ENCODE measurements at regions not wholly inside any gene's neighbourhood (a gene's known extent, or its start where the extent isn't known, plus 50 kb on each side); places are given as distances from the start of the nearest gene placed in this dataset.

DNA sequence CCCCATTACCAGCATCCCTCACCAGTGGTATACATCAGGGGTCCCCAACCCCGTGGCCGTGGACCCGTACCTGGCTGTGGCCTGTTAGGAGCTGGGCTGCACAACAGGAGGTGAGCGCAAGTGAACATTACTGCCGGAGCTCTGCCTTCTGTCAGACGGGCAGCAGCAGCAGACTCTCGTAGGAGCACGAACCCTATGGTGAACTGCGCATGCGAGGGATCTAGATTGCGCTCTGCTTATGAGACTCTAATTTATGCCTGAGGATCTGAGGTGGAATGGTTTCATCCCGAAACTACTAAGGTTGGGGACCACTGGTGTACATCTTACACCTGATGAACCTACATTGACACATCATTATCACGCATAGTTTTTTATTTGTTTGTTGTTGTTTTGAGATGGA, 52.8 kb upstream of the DHX15 start:
- no peak for DNase-seq

DNA sequence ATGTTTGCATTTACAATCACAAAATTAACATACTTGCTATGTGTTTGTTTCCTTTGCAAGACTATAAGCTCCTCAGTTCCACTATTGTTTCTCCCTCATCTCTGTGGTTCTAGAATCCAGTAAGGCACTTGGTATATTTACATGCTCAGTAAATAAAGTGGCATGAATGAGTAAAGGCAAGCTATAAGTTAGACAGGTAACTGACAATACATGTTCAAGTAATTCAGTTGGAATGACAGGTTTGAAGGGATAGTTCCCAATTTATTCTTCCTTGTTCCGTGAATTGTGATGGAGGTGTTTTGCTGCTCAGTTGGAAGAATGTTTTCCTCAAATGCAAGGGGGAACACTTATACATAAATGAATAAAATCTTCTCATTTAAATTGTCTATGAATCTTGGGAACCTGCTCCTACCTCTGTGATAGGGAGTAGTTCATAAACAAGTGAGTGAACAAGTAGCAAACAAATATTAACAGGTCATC, 54.1 kb upstream of the DHX15 start:
- DNase-seq = no peak

DNA sequence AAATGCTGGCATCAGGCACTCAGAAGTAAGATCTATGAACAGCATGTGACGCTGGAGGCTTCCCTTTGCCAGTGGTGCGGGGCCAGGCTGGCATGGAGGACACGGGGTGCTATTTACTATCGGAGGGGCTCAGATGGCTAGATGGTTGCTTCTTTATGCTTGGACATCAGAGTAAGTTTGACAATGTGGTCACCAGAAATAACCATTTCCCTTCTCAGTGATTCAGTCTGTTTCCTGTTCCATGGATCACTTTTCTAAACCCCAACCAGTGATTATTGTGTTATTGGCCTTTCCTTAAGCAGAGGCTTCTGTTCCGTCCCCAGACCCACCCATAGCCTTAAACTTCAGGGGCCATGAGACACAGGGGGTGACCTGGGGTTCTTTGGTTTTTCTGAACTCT, 55.4 kb upstream of the DHX15 start:
- DNase-seq = peak; percentile 39

DNA sequence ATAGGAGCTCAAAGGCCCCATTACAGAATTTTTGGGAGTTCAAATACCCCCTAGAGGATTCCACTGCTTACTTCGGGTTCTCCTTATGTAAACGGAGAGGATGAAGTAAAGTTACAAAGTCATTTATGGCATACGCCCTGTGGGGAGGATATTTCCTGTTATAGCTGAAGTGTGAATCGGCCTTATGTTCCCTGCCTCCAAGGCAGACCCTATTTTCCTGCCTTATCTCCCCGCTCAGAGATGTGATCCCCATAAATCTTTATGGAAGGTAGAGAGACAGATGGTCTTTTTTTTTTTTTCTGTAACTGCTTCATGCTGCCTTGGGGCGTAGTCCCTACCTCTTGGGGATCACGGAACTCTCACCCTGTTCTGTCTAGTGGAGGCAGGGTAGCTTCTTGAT, 56.0 kb upstream of the DHX15 start:
- DNase-seq = no peak

DNA sequence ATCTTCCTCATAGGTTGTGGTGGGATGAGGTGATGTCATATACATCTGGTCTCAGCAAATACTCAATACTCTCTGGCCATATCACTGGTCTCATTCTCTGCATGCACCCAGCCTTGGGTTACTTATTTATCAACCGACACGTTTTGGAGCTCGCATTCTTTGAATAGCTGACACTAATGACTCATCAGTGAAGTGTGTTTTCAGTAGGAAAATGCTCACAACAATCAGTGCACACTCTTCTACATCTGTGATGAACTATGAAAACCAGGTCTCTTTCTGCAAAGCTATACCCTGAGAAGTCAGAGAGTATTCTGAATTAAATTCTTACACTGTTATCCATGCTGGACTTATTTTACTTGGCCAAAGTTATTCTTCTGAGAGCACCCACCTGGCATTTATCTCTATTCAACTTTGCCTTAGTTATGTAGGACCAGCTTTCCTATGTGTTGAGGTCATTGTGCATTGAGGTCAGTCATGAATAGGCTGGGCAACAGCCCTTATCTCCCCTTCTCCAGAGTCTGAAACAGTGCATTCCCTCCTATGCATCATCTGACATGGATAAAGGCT, 58.7 kb upstream of the DHX15 start:
- peak; percentile 74 for DNase-seq

DNA sequence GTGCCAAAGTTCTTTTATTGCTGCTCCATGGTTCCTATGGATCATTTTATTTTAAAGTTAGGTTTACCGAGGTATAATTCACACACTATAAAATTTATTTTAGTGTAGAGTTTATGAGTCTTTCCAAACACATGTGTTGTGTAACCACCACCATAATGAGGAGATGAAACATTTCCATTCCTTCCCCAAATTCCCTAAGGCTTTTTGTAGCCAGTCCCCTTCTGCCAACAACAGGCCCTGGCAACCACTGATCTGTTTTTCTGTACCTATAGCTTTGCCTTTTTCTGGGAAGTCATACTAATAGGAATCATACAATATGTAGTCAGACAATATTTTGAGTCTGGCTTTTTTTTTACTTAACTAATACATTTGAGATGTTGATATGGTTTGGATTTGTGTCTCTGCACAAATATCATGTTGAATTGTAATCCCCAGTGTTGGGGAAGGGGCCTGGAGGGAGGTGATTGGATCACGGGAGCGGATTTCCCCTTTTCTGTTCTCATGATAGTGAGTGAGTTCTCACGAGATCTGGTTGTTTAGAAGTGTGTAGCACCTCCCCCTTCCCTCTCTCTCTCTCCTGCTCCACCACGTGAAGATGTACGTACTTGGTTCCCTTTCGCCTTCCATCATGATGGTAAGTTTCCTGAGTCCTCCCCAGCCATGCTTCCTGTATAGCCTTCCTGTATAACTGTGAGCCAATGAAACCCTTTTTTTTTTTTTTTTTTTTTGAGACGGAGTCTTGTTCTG, 59.6 kb upstream of the DHX15 start:
- peak; percentile 24 for DNase-seq

DNA sequence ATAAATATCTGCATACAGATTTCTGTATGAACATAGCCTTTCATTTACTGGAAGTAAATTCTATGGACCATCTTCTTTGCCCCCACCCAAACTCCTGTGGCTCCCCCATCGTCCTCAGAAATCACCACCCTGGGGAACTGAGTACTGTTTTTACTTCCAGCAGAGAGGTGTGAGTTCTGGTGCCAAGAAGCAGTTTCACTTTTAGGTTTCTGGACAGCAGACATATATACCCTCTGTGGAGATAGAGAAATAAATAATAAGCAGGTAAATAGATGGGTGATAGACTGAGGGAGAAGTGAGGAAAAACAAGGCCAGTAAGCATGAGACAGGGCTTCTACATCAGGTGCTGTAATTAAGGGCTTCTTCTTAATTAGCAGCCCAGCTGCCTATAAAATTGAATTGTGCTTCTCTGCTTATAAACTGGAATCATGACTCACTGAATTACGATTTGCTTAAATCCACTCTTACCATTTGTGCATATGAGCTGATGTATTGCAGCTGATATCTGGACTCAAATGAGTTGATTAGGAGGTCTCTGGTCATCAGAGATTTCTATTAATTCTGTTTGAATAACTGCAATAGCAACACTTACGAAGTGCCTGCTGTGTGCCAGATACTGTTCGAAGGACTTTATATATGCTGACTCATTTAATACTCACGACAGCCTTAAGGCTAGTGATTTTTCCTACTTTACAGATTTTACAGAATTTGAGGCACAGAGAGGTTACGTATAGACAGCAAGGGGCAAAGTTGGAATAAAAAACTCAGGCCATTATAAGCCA, 60.8 kb upstream of the DHX15 start:
- DNase-seq = no peak

DNA sequence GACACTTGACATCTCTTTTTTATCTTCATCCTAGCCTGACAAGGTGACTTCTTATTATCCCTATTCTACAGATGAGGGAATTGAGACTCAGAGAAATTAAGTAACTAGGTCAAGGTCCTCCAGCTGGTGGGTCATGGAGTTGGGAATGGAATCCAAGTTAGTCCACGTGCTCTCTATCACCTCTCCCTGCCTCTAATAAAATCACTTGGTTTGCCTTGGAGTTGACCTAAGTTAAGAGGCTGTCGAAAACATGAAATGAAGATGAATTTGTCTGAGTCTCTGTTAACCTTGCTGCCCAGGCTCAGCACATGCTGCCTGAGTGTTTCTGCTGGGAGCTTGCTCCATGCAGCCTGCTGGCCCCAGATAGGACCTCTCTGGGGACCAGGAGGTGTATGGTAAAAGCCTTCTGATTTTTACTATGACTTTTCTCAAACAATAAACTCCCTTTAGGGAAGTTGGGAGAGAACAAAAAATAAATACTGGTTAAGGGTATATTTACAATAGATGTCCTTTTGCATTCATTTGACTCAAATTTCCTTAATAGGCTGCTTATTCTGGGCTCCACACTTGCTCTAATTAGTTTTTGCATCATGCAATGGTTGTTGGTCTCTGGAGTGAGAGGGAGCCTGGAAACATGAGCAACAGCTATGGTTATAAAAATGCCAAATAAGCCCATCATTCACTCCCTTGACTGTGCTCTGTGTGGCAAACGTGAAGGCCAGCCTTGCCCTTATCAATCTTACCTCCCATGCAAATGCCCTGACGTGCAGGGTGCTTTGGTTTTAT, 61.6 kb upstream of the DHX15 start:
- DNase-seq = no peak

DNA sequence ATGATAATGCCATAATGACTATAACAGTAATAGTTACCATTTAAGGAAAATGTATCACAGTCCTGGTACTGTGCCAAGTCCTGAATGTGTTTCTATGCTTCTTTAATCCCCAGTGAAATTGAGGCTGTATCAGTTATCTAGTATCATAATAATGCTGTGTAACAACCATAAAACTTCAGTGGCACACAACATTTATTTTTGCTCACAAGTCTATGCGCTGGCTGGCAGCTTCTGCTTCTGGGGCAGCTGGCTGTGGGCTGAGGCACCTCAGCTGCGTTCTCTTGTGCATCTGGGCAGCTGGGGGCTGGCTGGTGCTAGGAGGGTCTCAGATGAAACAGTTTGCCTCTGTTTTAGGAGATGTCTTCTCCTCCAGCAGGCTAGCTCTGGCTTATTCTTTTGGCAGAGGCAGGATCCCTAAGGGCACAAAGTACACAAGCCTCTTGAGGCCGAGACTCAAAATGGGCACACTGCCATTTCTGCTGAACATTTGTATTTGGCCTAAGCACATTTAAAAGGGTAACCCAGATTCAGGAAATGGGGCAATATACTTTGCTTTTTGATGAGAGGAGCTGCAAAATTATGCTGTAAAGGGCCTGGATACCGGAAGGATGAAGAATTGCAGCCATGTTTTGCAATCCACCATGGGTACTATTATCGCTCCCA, 62.6 kb upstream of the DHX15 start:
- DNase-seq = no peak

DNA sequence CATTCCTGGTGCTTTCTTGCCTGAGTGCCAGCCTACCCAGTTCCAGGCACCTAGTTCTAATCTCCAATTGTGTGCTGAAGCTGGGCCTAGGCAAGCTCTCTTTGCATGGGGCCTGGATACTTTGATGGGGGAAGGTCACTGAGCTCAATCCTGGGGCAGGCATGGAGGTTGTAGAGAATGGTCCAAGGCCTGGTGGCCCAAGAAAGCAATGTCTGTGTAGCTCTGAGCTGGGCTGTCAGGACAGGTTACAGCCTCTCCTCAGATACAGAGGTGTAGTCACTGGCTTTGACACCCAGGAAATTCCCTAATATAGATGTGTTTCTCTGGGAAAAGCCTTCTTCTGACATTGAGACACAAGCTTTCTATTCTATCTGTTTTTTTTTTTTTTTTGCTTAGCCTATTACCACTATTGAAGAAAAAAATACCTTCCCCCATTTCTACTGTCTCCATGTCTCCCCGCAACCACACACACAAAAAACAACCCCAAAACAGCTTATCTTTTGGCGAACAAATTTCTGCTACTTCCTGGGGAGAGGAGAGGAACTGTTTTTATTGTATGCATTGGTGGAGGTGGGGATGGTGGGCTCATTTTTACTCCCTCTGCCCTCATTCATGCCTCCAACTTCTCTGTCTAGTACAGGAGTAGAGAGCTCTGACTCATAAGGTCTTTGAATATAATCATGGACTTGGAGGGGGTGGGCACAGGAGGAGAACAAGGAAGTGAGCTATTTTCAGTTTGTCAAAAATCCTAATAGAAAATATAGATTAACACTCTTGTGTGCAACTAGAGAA, 66.7 kb upstream of the DHX15 start:
- no peak for DNase-seq

DNA sequence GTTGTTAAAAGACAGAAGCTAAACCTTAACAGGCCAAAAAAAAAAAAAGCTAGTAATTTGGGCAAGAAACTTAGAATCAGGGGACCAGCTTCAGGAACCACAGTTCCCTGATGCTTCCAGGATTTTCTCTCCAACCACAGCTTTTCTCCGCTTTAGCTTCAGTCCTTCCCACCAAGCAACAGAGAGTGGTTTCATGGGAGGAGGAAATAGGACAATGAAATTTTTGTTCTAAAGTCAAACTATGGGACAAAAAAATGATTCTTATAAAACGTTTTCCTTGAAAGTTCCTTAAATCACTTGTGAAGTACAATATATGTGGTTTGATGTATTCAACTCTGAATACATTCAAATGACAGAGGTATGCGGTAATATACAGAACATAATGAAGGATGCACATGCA, 71.0 kb upstream of the DHX15 start:
- no peak for DNase-seq

DNA sequence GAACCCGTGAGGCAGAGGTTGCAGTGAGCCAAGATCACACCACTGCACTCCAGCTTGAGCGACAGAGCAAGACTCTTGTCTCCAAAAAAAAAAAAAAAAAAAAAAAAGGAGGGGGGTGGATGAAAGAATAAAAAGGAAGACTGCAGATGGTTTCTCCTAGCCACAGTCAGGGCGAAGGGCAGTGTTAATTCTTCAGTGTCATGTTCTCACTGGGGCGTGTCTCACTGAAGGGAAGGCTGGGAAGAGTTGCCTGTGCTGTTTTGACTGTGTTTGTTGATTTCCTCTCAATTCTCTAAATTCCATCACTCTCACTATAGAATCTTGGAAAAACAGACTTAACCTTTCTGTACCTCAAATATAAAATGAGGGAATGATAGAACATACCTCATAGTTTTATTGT, 71.6 kb upstream of the DHX15 start:
- no peak for DNase-seq

DNA sequence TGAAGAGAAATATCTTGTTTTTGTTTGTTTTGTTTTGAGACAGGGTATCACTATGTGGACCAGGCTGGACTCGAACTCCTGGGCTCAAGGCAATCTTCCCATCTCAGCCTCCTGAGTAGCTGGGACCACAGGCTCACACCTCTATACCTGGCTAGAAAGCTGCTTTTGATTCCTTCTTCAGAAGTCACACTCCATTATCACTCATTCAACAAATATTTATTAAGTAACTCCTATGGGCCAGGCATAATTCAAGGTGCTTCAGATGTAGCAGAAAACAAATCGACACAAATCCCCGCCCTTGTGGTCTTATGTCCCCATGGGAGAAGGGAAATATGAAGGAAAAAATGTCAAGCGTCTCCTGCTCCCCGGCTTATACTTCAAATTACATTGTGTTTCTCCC, 72.6 kb upstream of the DHX15 start:
- DNase-seq = no peak

DNA sequence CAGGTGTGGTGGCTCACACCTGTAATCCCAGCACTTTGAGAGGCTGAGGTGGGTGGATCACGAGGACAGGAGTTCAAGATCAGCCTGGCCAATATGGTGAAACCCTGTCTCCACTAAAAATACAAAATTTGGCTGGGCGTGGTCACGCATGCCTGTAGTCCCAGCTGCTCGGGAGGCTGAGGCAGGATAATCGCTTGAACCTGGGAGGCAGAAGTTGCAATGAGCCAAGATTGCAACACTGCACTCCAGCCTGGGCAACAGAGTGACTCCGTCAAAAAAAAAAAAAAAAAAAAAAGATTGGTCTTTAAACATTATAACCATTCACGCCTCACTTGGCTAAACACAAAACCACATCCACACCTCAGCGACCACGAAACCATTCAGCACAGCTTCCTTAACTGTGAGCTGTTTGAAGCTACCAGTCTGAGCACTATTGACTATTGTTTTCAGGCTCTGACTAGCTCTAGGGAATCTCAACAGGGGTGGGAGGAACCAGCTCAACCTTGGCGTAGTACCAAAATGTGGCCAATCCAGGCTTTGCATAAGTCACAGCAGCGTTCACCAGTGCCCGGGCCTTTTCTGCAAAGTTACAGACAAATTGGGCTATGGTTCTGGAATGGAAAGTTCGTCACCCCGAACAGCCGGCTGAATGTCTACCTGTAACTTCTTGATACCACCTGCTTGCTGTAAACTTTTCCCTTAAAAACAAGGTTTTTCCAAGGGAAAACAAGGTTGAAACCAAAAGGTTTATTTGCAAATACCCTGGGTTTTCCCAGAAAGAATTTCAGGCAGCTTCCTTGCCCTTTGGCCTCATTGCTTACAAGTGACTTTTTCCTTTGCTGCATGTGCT, 73.6 kb upstream of the DHX15 start:
- peak; percentile 60 for DNase-seq

DNA sequence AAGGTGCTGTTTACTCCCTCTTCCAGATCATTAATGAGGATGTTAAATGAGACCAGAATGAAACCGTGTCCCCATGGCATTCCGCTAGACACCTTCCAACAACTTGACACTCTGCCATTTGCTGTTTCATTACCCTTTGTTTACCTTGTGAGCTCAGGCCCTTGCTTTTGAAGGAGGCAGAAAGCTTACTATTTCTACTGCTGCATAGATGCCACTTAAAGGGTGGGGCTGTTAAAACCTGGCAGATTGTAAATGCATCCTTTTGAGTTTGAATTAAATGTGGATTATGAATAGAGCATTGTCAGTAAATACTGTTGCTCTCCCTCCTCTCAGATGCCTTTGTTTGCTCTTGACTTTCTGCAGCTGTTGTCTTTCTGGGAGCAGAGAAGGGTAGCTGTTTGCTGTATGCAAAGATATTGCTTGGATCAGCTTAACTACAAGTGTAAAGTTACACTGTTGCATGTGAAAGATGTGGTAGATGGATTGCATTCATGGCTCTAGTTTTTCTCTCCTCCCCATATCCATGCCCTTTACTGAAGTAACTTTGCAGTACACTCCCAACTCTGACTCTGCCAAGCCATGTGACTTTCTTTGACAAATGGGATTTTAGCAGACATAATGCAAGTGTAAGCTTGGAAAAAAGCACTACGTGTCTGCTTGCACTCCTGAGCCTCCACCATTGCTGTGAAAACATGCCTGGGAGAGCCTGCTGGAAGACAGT, 75.0 kb upstream of the DHX15 start:
- DNase-seq = no peak

DNA sequence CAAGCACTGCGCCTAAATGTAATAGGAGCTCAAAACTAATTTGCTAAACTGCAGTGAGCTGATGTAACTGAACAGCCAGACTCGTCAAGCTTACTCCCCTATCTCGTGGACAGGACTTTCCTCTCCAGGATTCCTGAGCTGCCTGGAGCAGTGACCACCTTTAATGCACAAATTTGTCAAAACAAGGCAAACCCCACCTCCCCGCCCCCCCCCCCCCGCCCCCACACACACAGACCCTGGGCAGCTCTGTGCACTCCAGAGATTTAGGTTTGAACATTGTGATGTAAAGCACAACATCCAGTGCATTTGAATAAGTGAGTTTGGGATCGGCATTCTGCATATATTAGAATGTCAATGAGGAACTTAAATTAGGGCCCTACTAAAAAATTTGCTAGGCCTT, 77.7 kb upstream of the DHX15 start:
- DNase-seq = no peak

DNA sequence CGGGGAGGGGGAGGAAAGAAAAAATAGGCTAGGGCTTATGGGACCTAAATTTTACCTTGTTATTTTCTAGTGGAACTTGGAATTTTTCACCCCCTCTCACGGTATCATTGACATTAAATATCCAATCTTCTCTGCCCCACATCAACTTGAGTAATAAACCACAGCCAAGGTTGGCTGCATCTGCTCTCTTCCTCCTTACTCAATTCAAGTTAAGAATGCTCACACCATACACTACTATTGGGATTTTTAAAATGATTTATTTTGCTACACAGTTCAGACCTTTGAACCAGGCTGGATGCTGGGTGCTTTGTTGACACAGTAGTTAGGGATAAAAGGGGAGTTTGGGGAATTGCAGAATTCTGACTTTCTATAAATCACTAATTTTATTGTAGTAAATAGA, 78.2 kb upstream of the DHX15 start:
- no peak for DNase-seq

DNA sequence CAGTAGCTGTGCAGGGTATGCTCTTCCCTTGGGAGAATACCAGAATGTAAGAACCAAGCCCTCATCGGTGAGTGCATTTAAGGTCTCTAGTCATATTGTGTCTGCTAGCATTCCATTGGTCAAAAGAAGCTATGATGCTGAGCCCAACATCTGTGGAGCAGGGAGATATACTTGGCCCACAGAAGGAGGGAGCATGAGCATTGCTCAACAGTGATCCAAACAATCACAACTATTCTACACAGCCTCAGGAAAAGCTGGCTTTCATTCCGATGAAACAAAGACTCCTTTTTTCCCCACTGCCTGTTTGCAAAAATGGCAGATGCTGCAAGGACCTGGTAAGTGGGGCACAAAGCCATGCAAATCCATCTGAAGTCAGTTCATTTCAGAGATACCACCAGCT, 80.6 kb upstream of the DHX15 start:
- DNase-seq = no peak

DNA sequence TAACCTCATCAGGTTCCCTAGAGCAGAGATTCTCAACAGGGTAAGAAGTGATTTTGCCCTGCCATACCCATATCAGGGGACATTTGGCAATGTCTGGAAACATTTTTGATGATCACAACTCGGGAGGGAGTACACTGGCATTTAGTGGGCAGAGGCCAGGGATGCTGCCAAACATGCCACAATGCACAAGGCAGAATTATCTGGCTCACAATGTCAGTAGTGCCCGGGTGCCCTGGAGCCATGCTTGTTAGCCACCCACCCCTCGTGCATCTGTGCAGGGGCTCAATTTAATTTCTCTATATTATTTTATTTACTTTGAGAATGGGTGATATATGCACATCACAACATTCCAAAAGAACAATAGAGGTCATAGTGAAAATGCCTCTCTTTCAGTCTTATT, 82.0 kb upstream of the DHX15 start:
- no peak for DNase-seq
